ENCODE measurements at regions not wholly inside any gene's neighbourhood (a gene's known extent, or its start where the extent isn't known, plus 50 kb on each side); places are given as distances from the start of the nearest gene placed in this dataset.

DNA sequence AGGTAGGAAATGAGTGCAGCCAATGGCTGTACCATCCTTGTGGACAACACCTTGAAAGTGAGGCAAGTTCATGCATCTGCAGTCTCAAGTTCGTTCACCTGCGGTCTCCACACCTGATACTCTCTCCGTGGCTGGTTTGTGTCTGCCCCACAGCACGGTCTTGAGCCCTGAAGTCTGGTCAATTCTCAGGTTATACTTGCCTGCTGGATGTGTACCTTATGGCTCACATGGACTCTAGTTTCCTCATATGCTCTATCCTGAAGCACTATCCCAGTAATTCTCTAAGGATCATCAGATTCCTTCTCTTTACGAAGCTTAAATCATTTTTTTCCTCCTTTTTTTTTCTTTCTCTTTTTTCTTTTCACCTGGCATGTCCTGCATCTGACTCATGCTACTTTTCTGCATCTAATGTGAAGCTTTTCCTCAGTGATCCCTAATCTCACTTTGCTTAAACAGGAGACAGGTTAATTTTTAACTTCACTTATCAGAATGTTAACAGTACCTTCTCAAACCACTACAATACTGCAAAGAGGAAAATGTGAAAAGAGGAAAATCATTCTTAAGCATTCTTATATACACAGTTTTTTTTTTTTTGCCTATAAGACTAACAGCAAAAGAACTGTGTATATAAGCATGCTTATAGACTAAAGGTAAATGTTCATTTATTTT lies 511.2 kb downstream of the SOX11 start:
- TF ChIP-seq, protein P1, sequence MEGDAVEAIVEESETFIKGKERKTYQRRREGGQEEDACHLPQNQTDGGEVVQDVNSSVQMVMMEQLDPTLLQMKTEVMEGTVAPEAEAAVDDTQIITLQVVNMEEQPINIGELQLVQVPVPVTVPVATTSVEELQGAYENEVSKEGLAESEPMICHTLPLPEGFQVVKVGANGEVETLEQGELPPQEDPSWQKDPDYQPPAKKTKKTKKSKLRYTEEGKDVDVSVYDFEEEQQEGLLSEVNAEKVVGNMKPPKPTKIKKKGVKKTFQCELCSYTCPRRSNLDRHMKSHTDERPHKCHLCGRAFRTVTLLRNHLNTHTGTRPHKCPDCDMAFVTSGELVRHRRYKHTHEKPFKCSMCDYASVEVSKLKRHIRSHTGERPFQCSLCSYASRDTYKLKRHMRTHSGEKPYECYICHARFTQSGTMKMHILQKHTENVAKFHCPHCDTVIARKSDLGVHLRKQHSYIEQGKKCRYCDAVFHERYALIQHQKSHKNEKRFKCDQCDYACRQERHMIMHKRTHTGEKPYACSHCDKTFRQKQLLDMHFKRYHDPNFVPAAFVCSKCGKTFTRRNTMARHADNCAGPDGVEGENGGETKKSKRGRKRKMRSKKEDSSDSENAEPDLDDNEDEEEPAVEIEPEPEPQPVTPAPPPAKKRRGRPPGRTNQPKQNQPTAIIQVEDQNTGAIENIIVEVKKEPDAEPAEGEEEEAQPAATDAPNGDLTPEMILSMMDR (IDR thresholded peaks at IDR 0.05) = peak in 1 of 6 experiments; percentile 10
- TF ChIP-seq POLR2A (IDR thresholded peaks at IDR 0.05) = no peak

Measured in Peyer's patch (tissue), 4 donors.